HCT116 (cell line): ENCODE measurements at regions not wholly inside any gene's neighbourhood (a gene's known extent, or its start where the extent isn't known, plus 50 kb on each side); places are given as distances from the start of the nearest gene placed in this dataset.

Experiments used
- ATAC-seq: fragments of 200-7000 bp; cut with Tn5 transposase; 2 replicates; pipeline ENCODE4 v1.9.1; 2020; ENCODE audit warnings: mild to moderate bottlenecking, moderate library complexity
- BruUV-seq: library from RNA; stranded (reverse); fragments of 400-500 nt; replicated peaks from 2 replicates; lab custom pipeline; 2021; lab: Mats Ljungman, UMichigan
- CTCF ChIA-PET: fragments of 300-600 bp; sonication (Branson Sonifier 250); formaldehyde crosslinking; loops from one replicate; lab custom pipeline; 2021; ENCODE audit warnings: antibody characterized with exemption; lab: Charles Lee
- POLR2A ChIA-PET: fragments of 300-600, 350-600 bp; sonication (Branson Sonifier 250); formaldehyde crosslinking; loops from one replicate; lab custom pipeline; 2021; ENCODE audit warnings: antibody characterized with exemption; lab: Charles Lee
- RAD21 ChIA-PET, 2 experiments: fragments of 300-600 bp; sonication (Branson Sonifier 250); formaldehyde crosslinking; loops; one replicate each; lab custom pipeline; 2023; ENCODE audit warnings: low total read pairs in 2 of 2; ENCODE audit not compliant: uncharacterized antibody in 2 of 2, unreplicated experiment in 2 of 2, low non-redundant PET in 1 of 2; lab: Charles Lee
- DNase-seq: peaks from one replicate; pipeline ENCODE4 v3.0.0-alpha.2; 2010; ENCODE audit warnings: low read depth, low spot score
- H2AFZ ChIP-seq: fragments of 200-600 bp; shearing (Covaris generic), sonication (generic); 2 replicates; pipeline ENCODE4 v1.6.1; 2017; ENCODE audit warnings: low read depth, mixed run types, mixed read lengths, antibody characterized with exemption, low read length; ENCODE audit not compliant: poor library complexity, severe bottlenecking
- H3K27ac ChIP-seq: 2 replicates; pipeline ENCODE4 v1.5.1; 2012; ENCODE audit warnings: low read depth, low read length
- H3K27me3 ChIP-seq: fragments of 200-600 bp; sonication (generic); 2 replicates; pipeline ENCODE4 v1.6.1; 2016; ENCODE audit warnings: mixed run types, low read length, mixed read lengths; ENCODE audit not compliant: insufficient read depth
- H3K36me3 ChIP-seq, 2 experiments: fragments of 200-500 bp in 1 of 2; fragments of 200-600 bp in 1 of 2; sonication (Bioruptor generic) in 1 of 2; sonication (generic) in 1 of 2; 2 replicates each; pipeline versions ENCODE4 v1.5.1 to v1.6.1; 2014 to 2016; ENCODE audit warnings: low read length in 2 of 2, inconsistent platforms in 1 of 2, mixed read lengths in 1 of 2, mixed run types in 1 of 2; ENCODE audit not compliant: insufficient read depth in 2 of 2, control insufficient read depth in 1 of 2
- H3K4me1 ChIP-seq, 2 experiments: fragments of 200-600 bp in 1 of 2; sonication (generic) in 1 of 2; 2 replicates each; pipeline versions ENCODE4 v1.5.1 to v1.6.1; 2012 to 2017; ENCODE audit warnings: low read length in 2 of 2, inconsistent platforms in 1 of 2, mild to moderate bottlenecking in 1 of 2, mixed read lengths in 1 of 2, mixed run types in 1 of 2, moderate library complexity in 1 of 2; ENCODE audit not compliant: insufficient read depth in 2 of 2, control insufficient read depth in 1 of 2
- H3K4me2 ChIP-seq: fragments of 200-600 bp; sonication (generic); 2 replicates; pipeline ENCODE4 v1.6.1; 2017; ENCODE audit warnings: mixed run types, low read length, mixed read lengths
- H3K4me3 ChIP-seq, 2 experiments: fragments of 200-600 bp in 1 of 2; sonication (generic) in 1 of 2; replicated peaks in 1 of 2; 2 replicates each; pipeline ENCODE4 v1.5.1; 2011 to 2016; ENCODE audit warnings: low read length in 2 of 2, control low read depth in 1 of 2, low read depth in 1 of 2, mild to moderate bottlenecking in 1 of 2, mixed read lengths in 1 of 2, mixed run types in 1 of 2
- H3K79me2 ChIP-seq: fragments of 200-600 bp; sonication (generic); 2 replicates; pipeline ENCODE4 v1.6.1; 2017; ENCODE audit warnings: mild to moderate bottlenecking, mixed run types, low read length, moderate library complexity, mixed read lengths; ENCODE audit not compliant: insufficient read depth
- H3K9ac ChIP-seq: fragments of 200-600 bp; sonication (generic); 2 replicates; pipeline ENCODE4 v1.6.1; 2016; ENCODE audit warnings: low read length, mixed read lengths
- H3K9me2 ChIP-seq: fragments of 200-600 bp; sonication (generic), shearing (Covaris generic); 2 replicates; pipeline ENCODE4 v1.6.1; 2017; ENCODE audit warnings: mixed run types, mild to moderate bottlenecking, moderate library complexity; ENCODE audit not compliant: insufficient read depth
- H3K9me3 ChIP-seq, 2 experiments: fragments of 200-500 bp in 1 of 2; fragments of 200-600 bp in 1 of 2; sonication (Bioruptor generic) in 1 of 2; sonication (generic) in 1 of 2; 2 replicates each; pipeline ENCODE4 v1.6.1; 2014 to 2017; ENCODE audit warnings: low read length in 2 of 2, mixed read lengths in 2 of 2, inconsistent platforms in 1 of 2, low read depth in 1 of 2, mild to moderate bottlenecking in 1 of 2, mixed run types in 1 of 2, moderate library complexity in 1 of 2; ENCODE audit not compliant: control insufficient read depth in 1 of 2, insufficient read depth in 1 of 2
- H4K20me1 ChIP-seq: fragments of 200-600 bp; sonication (generic), shearing (Covaris generic); 2 replicates; pipeline ENCODE4 v1.6.1; 2017; ENCODE audit warnings: mixed run types, mild to moderate bottlenecking, moderate library complexity; ENCODE audit not compliant: insufficient read depth
- CBX3 ChIP-seq: IDR thresholded peaks from 2 replicates; pipeline ENCODE4 v1.6.1; 2012; ENCODE audit warnings: low read depth
- ELF1 ChIP-seq: IDR thresholded peaks from 2 replicates; pipeline ENCODE4 v1.6.1; 2012; ENCODE audit warnings: low read depth, borderline replicate concordance
- POLR2AphosphoS5 ChIP-seq: IDR thresholded peaks from 2 replicates; pipeline ENCODE4 v1.6.1; 2011; ENCODE audit warnings: mild to moderate bottlenecking, low read depth, low read length, moderate library complexity
- REST ChIP-seq: IDR thresholded peaks from 2 replicates; pipeline ENCODE4 v1.6.1; 2012; ENCODE audit warnings: low read depth
- SP1 ChIP-seq: IDR thresholded peaks from 2 replicates; pipeline ENCODE4 v1.6.1; 2012; ENCODE audit warnings: low read depth
- SRF ChIP-seq: IDR thresholded peaks from 2 replicates; pipeline ENCODE4 v1.6.1; 2012; ENCODE audit warnings: low read depth
- ZFX ChIP-seq: fragments of 450-650 bp; IDR thresholded peaks from 2 replicates; pipeline ENCODE4 v1.6.1; 2017
- intact Hi-C: fragments of 100-400 bp; cut with micrococcal nuclease; formaldehyde crosslinking; loops from 2 replicates; pipeline ENCODE4 v1.10.0; 2022

- Histone ChIP-seq H3K9ac (no peak overlapping the region), H3K9me3 (no peaks in the 10 kb centered on the region), H4K20me1 (no peaks in the 10 kb centered on the region; the same call in 1 of the 2 replicates), H3K4me3 (no peak overlapping the region), H3K27ac (no peak overlapping the region), H2AFZ (no peak overlapping the region), H3K27me3 (no peaks in the 10 kb centered on the region)
- ChIA-PET RAD21 (no interaction called here), CTCF (no interaction called here)
- intact Hi-C loops = no loop called here
- no peak for TF ChIP-seq ZFX
- TF ChIP-seq SP1 = no peak
- TF ChIP-seq REST = no peak
- no peak for TF ChIP-seq POLR2AphosphoS5
- TF ChIP-seq, all 23 proteins: peak for 0
- no peaks in the 10 kb centered on the region; a peak in 1 of 4 replicates for H3K36me3 ChIP-seq
- no TSS peak for BruUV-seq
- no peaks in the 10 kb centered on the region for H3K9me2 ChIP-seq
- H3K4me2 ChIP-seq = no peak overlapping the region
- no peaks in the 10 kb centered on the region for H3K4me1 ChIP-seq
- ATAC-seq (no peak), DNase-seq (no peak)
- POLR2A ChIA-PET = no interaction called here
- H3K79me2 ChIP-seq = no peaks in the 10 kb centered on the region
These were observed 445.4 kb downstream of the ZIC1 start for GRCh38 chr3:147854542-147854941.

- H3K79me2 ChIP-seq = no peaks in the 10 kb centered on the region
- H3K27me3 ChIP-seq = no peaks in the 10 kb centered on the region
- DNase-seq (peak; percentile 36), ATAC-seq (no peak)
- H3K4me1 ChIP-seq = no peaks in the 10 kb centered on the region
- no peak for TF ChIP-seq SRF
- no peak for TF ChIP-seq POLR2AphosphoS5
- TF ChIP-seq ELF1 = no peak
- TF ChIP-seq CBX3 = peak; percentile 55; the same call in 1 of the 2 replicates
- RAD21 ChIA-PET = no interaction called here
- H3K27ac ChIP-seq = no peak overlapping the region
- H2AFZ ChIP-seq = no peak overlapping the region
- no peaks in the 10 kb centered on the region for H3K36me3 ChIP-seq
- H3K9me2 ChIP-seq = no peaks in the 10 kb centered on the region
- no peak overlapping the region for H3K4me2 ChIP-seq
- intact Hi-C loops = no loop called here
- no peak overlapping the region for H3K4me3 ChIP-seq
- H3K9ac ChIP-seq = no peak overlapping the region
- BruUV-seq = no TSS peak
- POLR2A ChIA-PET = no interaction called here
- CTCF ChIA-PET = no interaction called here
- peaks cover 0 to 6% of the 10 kb centered on the region in 2 experiments; a peak in 1 of 4 replicates for H3K9me3 ChIP-seq
- no peaks in the 10 kb centered on the region for H4K20me1 ChIP-seq
These were observed 455.7 kb downstream of the ZIC1 start for GRCh38 chr3:147864754-147865354.
